K562 (cell line): ENCODE measurements at regions not wholly inside any gene's neighbourhood (a gene's known extent, or its start where the extent isn't known, plus 50 kb on each side); places are given as distances from the start of the nearest gene placed in this dataset.

Source experiments
- BRF1 ChIP-seq: IDR thresholded peaks from 3 replicates; pipeline ENCODE4 v1.6.1; 2011; ENCODE audit warnings: borderline replicate concordance, mild to moderate bottlenecking; ENCODE audit not compliant: insufficient read length; ENCODE audit errors: extremely low read depth
- MGA ChIP-seq: fragments of 450-650 bp; IDR thresholded peaks from 2 replicates; pipeline ENCODE4 v1.6.1; 2016; ENCODE audit warnings: mild to moderate bottlenecking, moderate library complexity
- PTRF ChIP-seq: fragments of 450-650 bp; IDR thresholded peaks from 2 replicates; pipeline ENCODE4 v1.6.1; 2016; ENCODE audit warnings: mild to moderate bottlenecking, missing genetic modification characterization, missing compliant biosample characterization

- TF ChIP-seq PTRF (tag) (no peak), MGA (no peak), BRF1 (no peak)
Measured at GRCh38 chr20:6502219-6502618, 265.3 kb upstream of the BMP2 start (continued).
